ENCODE measurements at regions not wholly inside any gene's neighbourhood (a gene's known extent, or its start where the extent isn't known, plus 50 kb on each side); places are given as distances from the start of the nearest gene placed in this dataset.

DNA sequence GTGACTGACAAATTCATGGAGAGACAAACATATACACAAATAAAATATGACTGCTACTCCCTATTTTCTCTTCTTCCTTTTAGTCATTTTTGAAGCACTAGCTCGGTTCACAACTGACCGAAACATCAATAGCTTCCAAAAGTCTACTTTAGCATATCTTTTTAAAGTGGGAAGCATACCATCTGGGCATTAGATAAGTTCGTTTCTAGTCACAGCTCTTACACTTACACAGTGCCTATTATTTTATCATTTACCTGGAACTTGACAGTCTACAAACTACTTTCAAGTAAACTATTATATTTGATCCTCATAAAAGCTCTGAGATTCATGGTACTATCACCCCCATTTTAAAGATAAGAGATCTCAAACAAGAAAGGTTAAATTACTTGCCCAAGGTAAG lies 458.5 kb downstream of the LMO7 start:
- no peaks in the 10 kb centered on the region for H3K36me3 ChIP-seq (ENCODE audit: control insufficient read depth, insufficient read depth, low read length)
- H3K4me3 ChIP-seq (ENCODE audit: low read depth, low read length) = no peak overlapping the region
- no peaks in the 10 kb centered on the region for H3K27me3 ChIP-seq (ENCODE audit: control insufficient read depth, insufficient read depth, low read length)
- TF ChIP-seq, protein P1, sequence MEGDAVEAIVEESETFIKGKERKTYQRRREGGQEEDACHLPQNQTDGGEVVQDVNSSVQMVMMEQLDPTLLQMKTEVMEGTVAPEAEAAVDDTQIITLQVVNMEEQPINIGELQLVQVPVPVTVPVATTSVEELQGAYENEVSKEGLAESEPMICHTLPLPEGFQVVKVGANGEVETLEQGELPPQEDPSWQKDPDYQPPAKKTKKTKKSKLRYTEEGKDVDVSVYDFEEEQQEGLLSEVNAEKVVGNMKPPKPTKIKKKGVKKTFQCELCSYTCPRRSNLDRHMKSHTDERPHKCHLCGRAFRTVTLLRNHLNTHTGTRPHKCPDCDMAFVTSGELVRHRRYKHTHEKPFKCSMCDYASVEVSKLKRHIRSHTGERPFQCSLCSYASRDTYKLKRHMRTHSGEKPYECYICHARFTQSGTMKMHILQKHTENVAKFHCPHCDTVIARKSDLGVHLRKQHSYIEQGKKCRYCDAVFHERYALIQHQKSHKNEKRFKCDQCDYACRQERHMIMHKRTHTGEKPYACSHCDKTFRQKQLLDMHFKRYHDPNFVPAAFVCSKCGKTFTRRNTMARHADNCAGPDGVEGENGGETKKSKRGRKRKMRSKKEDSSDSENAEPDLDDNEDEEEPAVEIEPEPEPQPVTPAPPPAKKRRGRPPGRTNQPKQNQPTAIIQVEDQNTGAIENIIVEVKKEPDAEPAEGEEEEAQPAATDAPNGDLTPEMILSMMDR (IDR thresholded peaks at IDR 0.05; ENCODE audit: insufficient read depth, low read length, poor library complexity, severe bottlenecking) = no peak
- DNase-seq (ENCODE audit: low read depth) = no peak

DNA sequence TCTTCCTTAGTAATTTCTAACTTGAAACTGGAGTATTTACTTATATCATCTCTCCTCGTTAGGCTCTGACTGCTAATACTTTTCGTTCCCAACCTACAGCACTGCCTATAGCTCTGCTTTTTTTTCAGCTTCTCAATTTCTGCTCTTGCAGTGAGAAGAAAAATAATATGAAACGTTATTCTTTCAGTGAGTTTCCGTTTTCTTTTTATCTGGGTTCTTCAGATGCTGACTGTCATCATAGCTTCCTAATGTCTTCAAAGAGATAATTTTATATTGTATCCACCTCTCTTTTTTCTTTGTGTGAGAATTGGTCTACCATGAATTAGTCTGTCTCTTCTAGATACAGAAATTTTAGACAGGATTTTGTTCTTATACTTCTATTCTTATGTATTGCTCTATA lies 454.9 kb downstream of the LMO7 start:
- no peak overlapping the region for H3K4me3 ChIP-seq (ENCODE audit: low read depth, low read length)
- TF ChIP-seq, protein P1 (IDR thresholded peaks at IDR 0.05; ENCODE audit: insufficient read depth, low read length, poor library complexity, severe bottlenecking) = no peak
- DNase-seq (ENCODE audit: low read depth) = no peak
- no peaks in the 10 kb centered on the region for H3K27me3 ChIP-seq (ENCODE audit: control insufficient read depth, insufficient read depth, low read length)
- H3K36me3 ChIP-seq (ENCODE audit: control insufficient read depth, insufficient read depth, low read length) = no peaks in the 10 kb centered on the region

DNA sequence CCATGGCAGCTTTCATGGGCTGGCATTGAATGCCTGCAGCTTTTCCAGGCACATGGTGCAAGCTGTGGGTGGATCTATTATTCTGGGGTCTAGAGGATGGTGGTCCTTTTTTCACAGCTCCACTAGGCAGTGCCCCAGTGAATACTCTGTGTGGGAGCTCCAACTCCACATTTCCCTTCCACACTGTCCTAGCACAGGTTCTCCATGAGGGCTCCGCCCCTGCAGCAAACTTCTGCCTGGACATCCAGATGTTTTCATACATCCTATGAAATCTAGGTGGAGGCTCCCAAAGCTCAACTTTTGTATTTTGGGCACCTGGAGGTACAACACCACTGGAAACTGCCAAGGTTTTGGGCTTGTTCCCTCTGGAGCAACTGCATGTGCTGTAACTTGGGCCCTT lies 450.6 kb downstream of the LMO7 start:
- no peaks in the 10 kb centered on the region for H3K36me3 ChIP-seq (ENCODE audit: control insufficient read depth, insufficient read depth, low read length)
- TF ChIP-seq, protein P1 (IDR thresholded peaks at IDR 0.05; ENCODE audit: insufficient read depth, low read length, poor library complexity, severe bottlenecking) = no peak
- DNase-seq (ENCODE audit: low read depth) = no peak
- H3K4me3 ChIP-seq (ENCODE audit: low read depth, low read length) = no peak overlapping the region
- no peaks in the 10 kb centered on the region for H3K27me3 ChIP-seq (ENCODE audit: control insufficient read depth, insufficient read depth, low read length)

GRCh38 chr13:76067850-76068249 lies 431.7 kb downstream of the LMO7 start:
- no peaks in the 10 kb centered on the region for H3K36me3 ChIP-seq (ENCODE audit: control insufficient read depth, insufficient read depth, low read length)
- H3K27me3 ChIP-seq (ENCODE audit: control insufficient read depth, insufficient read depth, low read length) = no peaks in the 10 kb centered on the region
- TF ChIP-seq, protein P1 (IDR thresholded peaks at IDR 0.05; ENCODE audit: insufficient read depth, low read length, poor library complexity, severe bottlenecking) = no peak
- DNase-seq (ENCODE audit: low read depth) = no peak
- no peak overlapping the region for H3K4me3 ChIP-seq (ENCODE audit: low read depth, low read length)

DNA sequence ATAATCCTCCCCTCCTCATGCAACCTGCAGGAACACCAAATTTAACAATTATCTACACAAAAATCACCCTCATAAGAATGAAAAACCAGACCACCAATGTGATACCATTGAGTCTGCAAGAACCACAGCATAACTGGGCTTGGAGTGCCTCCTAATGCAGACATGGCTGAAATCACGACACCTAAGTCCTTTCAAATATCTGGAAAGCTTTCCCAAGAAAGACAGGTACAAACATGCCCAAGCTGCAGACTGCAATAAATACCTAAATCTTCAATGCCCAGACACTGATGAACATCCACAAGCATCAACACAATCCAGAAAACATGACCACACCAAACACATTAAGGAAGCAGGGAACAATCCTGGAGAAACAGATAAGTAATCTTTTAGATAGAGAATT lies 417.1 kb downstream of the LMO7 start:
- no peak for DNase-seq (ENCODE audit: low read depth)
- Histone ChIP-seq H3K4me3 (ENCODE audit: low read depth, low read length) (no peak overlapping the region), H3K27me3 (ENCODE audit: control insufficient read depth, insufficient read depth, low read length) (no peaks in the 10 kb centered on the region), H3K36me3 (ENCODE audit: control insufficient read depth, insufficient read depth, low read length) (no peaks in the 10 kb centered on the region)
- TF ChIP-seq, protein P1 (IDR thresholded peaks at IDR 0.05; ENCODE audit: insufficient read depth, low read length, poor library complexity, severe bottlenecking) = no peak

DNA sequence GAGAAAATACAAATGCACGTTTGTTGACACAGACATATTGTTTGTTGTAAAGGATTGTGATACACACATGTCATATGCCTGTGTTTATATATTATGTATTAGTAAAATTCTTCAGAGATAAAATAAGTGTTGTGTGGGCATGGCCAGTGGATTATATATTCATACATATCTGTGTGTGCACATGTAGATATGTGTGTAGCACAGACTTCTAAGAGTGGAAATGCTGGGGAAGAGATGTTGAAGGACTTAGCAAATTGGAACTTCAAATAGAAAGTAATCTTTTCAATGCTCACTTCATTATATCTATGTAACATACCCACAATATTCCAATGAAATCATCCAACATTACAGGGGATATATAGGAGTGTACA lies 413.2 kb downstream of the LMO7 start:
- Histone ChIP-seq H3K36me3 (ENCODE audit: control insufficient read depth, insufficient read depth, low read length) (no peaks in the 10 kb centered on the region), H3K4me3 (ENCODE audit: low read depth, low read length) (no peak overlapping the region), H3K27me3 (ENCODE audit: control insufficient read depth, insufficient read depth, low read length) (no peaks in the 10 kb centered on the region)
- TF ChIP-seq, protein P1 (IDR thresholded peaks at IDR 0.05; ENCODE audit: insufficient read depth, low read length, poor library complexity, severe bottlenecking) = no peak
- no peak for DNase-seq (ENCODE audit: low read depth)

Measured in kidney epithelial cell (primary cell).